ENCODE measurements at regions not wholly inside any gene's neighbourhood (a gene's known extent, or its start where the extent isn't known, plus 50 kb on each side); places are given as distances from the start of the nearest gene placed in this dataset.

DNA sequence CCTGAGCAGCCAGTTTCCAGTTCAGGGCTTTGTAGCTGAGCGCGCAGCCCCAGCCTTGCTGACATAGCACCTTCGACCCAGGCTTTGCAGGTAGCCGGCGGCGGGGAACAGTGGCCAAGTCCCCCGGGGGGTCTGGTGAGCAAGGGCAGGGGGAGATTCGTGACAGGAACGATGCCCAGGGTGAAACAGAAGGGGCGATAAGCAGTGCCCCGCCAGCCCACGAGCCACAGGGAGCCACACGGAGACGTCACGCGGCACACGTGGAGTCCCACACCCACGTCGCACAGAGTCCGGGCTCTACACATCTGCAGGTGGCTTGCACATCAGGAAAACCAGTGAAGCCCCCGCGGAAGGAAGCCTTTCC is 127.2 kb downstream of the SOX1 start:
- no peak for DNase-seq (ENCODE audit: low read depth)

DNA sequence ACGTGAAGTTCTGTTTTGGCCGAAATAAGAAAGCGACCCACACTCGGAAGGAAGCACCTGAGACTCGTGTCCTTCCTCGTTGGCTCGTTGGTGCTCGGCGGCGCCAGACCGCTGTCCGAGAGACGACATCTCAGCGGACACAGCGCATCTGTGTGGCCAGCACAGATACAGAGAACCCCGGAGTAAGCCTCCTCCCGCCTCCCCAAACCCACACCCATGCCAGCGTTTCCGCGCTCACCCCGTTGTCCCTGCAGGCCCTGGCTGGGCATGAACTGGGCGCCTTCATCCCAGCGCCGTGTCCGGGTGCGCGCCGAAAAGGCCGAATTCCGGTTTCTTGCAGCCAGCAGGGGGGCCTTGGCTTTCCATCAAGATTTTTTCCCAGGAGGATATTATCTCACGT is 127.6 kb downstream of the SOX1 start:
- no peak for DNase-seq (ENCODE audit: low read depth)

DNA sequence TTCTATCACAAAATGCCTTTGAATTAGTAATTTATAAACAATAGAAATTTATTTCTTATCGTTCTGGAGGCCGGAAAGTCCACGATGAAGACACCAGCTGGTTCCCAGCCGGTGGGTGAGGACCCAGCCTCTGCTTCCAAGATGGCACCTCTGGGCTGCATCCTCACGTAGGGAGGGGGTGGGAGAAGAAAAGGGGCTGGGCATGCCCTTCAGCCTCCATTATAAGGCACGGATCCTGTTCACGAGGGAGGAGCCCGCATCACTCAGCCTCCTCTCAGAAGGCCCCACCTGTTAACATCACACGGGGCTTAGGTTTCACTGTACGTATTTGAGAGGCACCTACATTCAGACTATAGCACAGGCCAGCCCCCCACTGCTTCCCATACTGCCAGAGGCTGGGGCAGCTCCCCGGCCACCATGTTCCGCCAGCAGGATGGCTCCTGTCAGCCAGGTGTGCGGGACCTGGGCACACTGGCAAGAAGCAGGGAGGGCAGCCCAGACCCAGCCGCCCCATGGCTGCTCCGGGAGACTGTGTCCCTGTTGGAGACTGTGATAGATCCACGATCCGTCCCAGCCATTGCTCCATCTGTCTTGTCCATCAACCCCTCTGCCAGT is 131.6 kb downstream of the SOX1 start:
- no peak for DNase-seq (ENCODE audit: low read depth)

DNA sequence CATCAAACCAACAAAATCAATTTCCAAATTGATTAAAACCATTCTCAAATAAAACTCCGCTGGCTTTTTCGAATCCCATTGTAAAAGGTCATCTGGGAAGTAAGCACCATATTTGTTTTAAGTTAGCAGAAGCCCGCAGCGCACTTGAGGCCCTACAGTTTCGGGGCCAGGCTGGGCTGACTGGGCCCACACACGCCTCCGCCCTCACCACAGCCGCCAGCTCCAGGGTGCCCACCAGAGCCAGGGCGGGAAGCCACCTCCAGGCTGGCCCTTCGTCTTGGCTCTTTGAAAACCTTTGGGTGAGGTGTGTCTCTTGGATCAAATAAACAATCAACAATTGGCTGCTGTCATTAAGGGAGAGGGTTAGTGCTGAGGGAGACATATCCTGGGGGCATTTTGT is 133.3 kb downstream of the SOX1 start:
- no peak for DNase-seq (ENCODE audit: low read depth)

DNA sequence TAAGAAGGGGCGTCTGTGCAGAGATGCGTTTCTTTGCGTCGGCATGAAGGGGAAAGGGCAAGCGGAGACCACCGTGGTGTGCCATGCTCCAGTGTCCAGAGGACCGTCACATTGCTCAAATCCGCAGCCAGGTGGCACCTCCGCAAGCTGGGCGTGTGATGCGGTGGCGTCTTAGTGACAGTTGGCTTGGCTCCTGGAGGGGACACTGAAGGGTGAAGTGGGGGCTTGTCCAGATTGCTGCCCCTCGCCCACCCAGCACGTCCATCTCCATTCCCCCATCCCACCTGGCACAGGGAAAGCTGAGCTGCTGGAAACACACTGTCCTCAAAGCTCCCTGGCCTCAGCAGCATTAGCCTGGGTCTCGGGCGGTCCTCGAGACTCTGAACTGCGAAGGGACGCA is 135.3 kb downstream of the SOX1 start:
- no peak for DNase-seq (ENCODE audit: low read depth)

DNA sequence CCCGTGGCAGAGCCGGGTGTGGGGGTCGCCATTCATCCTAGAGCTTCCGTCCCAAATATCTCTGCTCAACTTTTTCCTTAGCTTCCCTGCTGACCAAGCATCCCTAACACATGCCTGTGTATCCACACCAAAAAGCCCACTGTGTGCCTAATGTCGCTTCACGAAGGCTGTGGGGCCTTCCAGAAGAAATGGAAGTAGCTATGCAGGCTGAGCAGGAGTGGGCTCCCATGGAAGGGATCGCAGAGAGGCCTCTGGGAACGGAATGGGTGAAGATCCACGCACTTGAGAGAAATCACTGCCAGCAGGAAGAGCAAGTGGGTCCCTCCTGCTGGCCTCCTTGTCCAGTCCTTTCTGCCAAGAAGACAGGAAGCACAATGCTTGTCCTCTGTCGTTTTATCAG is 136.0 kb downstream of the SOX1 start:
- DNase-seq (ENCODE audit: low read depth) = no peak

DNA sequence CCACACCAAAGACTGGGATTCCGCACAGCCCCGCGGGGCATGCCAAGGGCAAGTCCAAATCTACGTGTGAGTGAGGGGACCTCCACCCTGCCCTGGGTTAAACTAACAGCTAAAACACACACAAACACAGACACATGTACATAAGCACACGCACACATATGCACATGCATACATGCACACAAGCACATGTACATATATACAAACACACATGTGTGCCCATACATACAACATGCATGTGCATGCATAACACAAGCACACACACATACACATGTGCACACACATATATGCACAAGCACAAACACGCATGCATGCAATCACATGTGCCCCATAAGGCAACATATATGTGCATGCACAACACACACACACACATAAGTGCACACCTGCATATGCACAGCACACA is 136.7 kb downstream of the SOX1 start:
- DNase-seq (ENCODE audit: low read depth) = no peak

DNA sequence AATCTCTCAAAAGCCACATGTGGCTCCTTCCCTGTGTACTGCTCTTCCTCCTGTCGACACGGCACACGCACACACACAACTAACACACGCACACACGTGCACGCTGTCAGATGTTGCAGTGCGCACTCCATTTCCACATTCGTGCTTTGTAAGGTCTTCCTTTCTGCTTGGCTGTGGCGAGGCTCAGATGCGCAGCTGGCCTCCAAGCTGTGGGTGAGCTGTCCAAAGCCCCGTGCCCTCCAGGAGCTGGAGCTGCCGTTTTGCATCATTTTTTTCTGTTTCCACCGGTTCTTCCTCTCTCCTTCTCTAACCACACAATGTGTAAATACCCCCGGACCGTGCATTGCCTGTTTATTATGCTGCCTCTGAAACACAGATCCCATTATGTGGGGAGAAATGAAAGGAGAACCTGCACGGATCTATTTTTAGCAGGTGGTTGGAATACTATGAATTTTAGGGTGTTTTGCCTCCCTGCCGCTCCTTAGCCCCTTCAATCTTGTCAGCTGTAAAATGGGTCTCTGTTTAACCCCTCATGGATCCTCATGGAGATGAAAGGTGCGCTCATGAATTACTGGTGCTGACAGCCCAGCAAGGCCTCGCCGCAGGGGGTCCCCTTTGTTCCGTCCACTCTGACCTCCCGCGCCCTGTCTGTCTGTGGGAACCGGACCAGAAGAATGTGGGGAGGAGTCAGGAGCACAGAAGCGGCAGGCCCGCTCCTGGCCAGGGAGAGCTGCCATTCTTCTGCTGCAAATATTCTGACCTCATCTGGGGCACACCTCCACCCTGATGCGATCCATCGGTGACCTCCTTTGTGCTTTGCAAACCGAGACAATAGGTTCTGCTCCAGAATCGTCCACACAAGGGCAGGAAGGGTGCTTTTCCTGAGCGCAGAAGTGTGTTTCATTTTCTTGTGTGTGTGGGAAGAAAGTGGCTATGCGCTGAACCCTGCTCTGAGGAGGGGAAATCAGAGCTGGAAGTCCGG is 137.7 kb downstream of the SOX1 start:
- DNase-seq (ENCODE audit: low read depth) = no peak

DNA sequence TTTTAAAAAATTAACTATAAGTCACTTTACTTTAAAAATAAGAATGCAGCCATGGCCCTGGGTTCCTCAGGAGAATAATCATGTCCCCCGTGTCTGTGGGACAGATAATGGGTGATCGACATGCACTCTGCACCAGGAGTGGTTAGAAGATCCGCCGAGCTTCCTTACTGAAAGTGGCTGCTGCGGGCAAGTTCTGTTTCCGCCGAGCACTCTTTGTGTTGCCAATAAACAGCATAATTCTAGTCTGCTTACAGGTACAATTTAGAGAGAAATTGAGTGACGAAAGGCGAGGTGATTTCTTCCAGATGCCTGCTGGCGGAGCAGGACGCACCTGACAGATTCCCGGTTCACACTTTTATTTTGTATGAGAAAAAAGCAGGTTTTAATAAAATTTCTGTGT is 139.0 kb downstream of the SOX1 start:
- DNase-seq (ENCODE audit: low read depth) = no peak

DNA sequence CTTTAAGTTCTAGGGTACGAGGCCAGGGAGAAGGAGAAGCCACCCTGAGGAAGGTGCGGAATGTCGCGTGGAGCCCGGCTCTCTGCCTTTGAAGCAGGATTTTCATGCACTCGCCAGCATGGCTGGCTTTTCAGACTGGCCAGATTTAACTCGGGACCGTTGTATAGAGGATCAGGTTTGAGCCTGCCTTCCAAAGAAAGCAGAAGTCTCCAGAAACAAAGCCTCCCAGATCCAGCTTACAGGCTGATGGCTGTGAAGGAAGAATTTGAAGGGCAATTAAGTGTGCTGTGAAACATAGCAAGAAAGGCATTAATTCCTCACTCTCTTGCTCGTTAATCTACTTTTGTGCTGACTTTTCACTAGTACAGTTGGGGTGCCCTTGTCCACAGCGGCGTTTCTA is 140.2 kb downstream of the SOX1 start:
- no peak for DNase-seq (ENCODE audit: low read depth)

DNA sequence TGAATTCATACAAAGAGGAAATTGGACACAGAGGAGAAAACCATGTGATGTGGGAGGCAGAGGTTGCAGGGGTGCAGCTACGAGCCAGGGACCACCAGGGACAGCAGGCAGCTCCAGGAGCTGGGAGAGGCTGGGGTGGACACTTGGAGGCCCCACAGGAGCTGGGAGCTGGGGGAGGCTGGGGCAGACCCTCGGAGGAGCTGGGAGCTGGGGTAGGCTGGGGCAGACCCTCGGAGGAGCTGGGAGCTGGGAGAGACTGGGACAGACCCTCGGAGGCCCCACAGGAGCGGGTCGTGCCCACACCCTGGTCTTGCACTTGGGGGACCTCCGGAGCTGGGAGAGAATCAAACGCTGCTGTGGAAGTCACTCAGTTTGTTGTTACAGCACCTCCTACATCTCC is 141.7 kb downstream of the SOX1 start:
- DNase-seq (ENCODE audit: low read depth) = no peak

DNA sequence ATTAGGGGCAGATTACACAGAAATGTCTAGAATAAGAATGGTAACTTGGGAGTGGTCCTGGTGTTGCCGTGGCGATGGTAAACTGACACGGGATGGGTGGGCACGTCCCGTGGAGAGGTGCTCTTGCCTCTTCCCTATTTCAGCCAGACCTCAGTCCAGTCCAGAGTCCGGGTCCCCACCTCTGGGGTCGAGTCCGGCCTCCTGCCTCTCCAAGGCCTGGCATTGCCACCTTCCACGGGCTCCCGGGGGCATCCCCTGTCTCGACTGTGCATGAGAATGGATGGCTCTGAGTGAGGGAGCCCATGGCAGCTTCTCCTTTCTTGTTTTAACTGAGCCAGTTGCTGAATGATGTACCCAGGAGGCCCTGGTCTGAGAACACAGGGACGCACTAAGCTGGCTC is 142.3 kb downstream of the SOX1 start:
- no peak for DNase-seq (ENCODE audit: low read depth)

DNA sequence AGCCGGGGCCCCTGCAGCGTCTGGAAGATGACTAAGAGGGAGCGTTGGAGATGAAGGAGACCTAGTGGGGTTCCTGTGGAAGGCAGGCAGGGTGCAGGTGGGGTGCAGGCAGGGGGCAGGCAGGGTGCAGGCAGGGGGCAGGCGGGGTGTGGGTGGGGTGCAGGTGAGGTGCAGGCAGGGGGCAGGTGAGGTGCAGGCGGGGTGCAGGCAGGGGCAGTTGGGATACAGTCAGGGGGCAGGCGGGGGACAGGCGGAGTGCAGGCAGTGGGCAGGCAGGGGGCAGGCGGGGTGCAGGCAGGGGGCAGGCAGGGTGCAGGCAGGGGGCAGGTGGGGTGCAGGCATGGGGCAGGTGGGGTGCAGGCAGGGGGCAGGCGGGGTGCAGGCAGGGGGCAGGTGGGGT is 142.8 kb downstream of the SOX1 start:
- DNase-seq (ENCODE audit: low read depth) = no peak

DNA sequence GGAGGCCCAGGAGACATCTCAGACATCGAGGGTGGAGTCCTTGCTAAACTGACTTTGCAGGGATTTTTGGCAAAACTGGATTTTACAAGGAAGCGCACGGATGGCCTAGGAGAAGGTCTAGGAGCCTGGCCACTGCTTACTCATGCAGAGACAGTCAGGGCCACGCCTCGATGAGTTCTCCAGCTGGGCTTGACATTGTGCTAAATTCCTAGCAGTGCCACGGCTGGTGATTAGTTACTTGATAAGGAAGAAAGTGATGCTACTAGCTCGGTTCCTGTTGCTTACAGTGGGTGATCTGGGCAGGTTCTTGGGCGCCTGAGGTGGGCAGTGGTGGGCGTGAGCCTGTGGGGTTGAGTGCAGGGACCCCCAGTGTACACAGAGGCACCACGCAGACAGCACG is 143.4 kb downstream of the SOX1 start:
- DNase-seq (ENCODE audit: low read depth) = peak; percentile 49

DNA sequence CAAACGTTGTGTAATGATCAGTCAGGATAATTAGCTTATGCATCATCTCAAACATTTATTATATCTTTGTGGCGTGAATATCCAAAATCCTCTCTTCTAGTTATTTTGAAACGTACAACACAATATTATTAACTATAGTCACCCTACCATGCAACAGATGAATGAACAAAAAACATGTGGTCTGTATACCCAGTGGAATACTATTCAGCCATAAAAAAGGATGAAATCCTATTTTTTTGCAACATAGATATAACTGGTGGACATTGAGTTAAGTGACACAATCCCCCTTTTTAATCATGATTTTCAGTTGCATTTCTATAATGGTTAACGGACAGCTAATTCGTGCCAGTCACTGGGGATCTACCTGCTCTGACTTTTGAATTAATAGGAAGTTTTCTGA is 145.6 kb downstream of the SOX1 start:
- DNase-seq (ENCODE audit: low read depth) = no peak

DNA sequence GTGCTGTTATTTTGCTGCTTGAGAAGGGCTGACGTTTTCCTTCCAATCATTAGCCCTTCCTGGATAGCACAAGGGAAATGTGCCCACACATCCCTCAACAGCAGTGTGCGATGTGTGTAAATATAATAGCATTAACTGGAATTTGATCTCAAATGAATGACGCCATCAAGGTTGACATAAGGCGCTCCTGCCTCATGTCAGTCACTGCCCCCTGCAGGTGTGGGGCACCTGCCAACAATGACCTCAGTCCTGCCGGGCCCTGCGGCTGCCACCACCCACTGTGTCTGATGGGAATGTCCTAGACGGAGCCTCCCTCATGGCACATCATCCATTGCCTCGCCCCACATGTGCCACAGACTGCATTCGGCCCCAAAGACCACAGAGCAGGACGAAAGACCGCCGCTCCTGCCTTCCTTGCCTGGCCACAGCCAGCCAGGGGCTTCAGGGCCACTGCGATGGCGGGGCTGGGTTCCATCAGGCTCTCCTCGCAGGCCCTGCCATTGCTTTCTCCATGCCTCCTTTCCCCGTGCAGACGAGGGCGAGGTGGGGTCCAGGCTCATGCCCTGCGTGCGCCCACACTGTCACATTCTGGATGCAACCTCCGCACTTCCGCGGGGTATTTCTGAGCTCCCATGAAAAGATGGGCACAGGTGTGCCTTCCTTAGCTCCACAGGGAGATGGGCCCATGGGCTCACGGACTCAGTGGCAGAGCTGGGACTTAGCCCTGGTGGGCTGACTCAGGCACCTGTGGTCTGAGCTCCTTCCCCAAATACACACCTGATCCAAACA is 146.7 kb downstream of the SOX1 start:
- peak; percentile 65 for DNase-seq (ENCODE audit: low read depth)

DNA sequence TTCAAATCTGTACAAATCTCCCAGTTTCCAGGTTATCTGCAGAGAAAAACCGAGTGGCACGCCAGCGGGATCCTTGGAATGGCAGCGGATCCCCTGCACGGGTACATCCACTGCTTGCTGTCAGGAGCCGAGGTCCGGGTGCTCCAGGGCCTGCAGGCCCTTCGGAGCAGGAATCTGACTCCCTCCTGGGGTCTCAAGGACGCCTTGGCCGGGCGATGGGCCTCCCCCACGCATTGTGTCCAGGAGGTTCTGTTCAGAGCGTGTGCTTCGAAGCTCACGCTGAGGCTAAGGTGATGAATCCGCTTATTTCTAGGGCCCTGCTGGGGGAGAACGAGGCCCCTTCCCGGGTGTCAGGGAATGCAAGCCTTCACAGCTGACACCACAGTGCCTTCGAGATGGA is 148.9 kb downstream of the SOX1 start:
- DNase-seq (ENCODE audit: low read depth) = no peak

DNA sequence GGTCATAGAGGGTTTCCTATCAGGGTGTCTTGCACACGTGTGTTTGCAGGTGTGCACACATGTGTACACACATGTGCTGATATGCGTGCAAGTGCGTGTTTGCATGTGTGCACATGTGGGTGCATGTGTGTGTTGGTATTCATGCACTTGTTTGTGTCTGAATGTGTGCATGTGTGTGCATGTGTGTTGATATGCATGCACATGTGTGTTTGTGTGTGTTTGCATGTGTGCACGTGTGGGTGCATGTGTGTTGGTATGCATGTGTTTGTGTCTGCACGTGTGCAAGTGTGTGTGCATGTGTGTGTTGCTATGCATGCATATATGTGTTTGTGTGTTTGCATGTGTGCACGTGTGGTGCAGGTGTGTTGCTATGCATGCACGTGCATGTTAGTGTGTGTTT is 150.5 kb downstream of the SOX1 start:
- DNase-seq (ENCODE audit: low read depth) = no peak

DNA sequence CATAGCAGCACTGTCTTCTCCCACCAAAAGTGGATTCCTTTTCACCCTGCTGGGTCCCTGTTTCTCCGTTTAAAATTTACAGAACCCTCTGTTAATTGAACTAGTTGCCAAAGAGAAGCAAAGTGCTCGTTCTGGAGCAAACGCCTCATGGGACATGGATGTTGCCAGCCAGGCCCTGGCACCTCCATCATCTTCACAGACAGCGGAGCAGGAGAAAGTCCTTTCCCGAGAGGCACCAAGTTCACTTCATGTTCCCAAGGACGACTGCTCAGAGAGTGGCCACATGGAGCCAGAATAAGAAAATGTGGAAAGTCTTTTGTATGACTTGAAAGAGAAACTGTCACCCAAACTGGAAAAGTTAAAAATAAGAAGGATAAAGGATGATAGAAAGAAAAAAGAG is 151.5 kb downstream of the SOX1 start:
- no peak for DNase-seq (ENCODE audit: low read depth)

DNA sequence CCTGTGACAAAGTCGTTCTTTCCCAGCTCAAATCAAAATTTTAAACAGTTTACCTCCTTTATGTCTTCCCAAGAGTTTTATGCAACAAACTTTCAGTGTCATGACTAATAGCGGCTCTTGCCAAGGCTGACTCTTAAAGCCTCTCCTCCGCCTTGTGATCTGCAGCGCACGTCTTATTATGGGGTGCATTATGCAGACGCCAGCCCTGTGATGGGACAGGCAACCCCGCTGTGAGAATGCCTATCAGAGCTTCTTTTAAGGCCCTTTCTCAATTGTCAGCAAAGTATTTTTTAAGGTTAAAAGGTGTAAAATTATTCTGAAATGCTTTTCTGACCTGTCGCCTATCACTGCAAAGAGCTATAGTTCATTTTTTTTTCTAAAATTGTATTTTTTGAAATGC is 152.8 kb downstream of the SOX1 start:
- DNase-seq (ENCODE audit: low read depth) = peak; percentile 31

DNA sequence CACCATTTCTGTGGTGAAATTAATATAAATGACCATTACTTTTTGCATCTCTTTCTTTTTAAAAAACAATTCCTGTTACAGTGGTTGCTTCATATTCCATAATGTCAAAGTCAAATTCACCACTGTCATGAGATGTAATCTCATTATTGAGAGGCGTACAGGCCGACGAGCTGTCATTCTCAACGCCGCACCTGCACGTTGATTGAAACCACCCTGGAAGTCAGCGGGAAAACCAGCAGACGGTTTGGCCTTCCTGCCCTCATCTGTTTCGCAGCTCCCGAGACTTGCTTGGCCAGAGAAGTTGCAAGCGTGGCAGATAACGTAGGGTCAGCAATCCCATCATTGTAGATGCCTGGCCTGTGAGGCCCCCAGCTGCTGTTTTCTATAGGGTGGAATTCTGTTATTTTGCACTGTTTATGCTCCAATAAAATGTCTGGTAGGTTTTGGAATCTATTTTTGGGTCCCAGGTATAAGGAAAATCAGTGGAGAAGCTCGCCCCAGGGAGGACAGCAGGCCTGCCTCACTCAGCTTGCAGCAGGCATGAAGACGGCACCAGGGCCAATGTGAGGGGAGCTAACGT is 153.4 kb downstream of the SOX1 start:
- DNase-seq (ENCODE audit: low read depth) = no peak

DNA sequence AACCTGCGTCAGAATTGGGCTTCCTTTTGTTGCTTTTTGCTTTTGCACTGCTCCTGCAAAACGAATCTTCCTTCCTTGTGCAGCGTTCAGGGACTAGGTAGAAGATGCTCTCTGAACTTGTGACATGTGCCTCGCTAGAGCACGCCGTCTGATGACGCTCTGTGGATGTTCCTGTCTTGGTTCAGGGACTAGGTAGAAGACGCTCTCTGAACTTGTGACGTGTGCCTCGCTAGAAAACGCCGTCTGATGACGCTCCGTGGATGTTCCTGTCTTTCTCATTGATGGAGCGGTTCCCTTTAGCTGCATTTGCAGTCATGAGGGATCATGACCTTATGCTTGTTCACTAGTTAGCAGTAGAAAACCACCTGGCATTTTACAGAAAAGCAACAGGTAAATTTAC is 154.0 kb downstream of the SOX1 start:
- no peak for DNase-seq (ENCODE audit: low read depth)
